ENCODE measurements at regions not wholly inside any gene's neighbourhood (a gene's known extent, or its start where the extent isn't known, plus 50 kb on each side); places are given as distances from the start of the nearest gene placed in this dataset.
"Not testable (repeated sequence)": the region's sequence is repeated elsewhere in the genome, so short reads cannot be mapped to it uniquely, and the experiment has no call there.

DNA sequence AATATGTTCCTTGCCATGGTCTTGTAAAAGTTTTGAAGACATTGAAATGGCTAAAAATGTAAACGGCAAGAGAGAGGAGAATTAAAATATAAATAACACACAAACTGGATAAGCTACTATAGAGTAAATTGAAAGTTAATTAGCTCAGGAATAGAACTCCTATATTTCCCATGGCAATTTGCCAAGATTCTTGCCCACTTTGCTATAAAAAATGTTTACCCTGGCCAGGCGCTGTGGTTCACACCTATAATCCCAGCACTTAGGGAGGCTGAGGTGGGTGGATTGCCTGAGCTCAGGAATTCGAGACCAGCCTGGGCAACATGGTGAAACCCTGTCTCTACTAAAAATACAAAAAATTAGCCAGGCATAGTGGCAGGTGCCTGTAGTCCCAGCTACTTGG lies 138.6 kb downstream of the S1PR1 start:
- TF ChIP-seq, protein P1, sequence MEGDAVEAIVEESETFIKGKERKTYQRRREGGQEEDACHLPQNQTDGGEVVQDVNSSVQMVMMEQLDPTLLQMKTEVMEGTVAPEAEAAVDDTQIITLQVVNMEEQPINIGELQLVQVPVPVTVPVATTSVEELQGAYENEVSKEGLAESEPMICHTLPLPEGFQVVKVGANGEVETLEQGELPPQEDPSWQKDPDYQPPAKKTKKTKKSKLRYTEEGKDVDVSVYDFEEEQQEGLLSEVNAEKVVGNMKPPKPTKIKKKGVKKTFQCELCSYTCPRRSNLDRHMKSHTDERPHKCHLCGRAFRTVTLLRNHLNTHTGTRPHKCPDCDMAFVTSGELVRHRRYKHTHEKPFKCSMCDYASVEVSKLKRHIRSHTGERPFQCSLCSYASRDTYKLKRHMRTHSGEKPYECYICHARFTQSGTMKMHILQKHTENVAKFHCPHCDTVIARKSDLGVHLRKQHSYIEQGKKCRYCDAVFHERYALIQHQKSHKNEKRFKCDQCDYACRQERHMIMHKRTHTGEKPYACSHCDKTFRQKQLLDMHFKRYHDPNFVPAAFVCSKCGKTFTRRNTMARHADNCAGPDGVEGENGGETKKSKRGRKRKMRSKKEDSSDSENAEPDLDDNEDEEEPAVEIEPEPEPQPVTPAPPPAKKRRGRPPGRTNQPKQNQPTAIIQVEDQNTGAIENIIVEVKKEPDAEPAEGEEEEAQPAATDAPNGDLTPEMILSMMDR (IDR thresholded peaks at IDR 0.05; ENCODE audit: poor library complexity), result not testable (repeated sequence)
- not testable (repeated sequence) for TF ChIP-seq EZH2 (IDR thresholded peaks at IDR 0.05; ENCODE audit: borderline replicate concordance); EZH2phosphoT487 (IDR thresholded peaks at IDR 0.05; ENCODE audit: low read depth, severe bottlenecking, unreplicated experiment)
